ENCODE measurements at regions not wholly inside any gene's neighbourhood (a gene's known extent, or its start where the extent isn't known, plus 50 kb on each side); places are given as distances from the start of the nearest gene placed in this dataset.

DNA sequence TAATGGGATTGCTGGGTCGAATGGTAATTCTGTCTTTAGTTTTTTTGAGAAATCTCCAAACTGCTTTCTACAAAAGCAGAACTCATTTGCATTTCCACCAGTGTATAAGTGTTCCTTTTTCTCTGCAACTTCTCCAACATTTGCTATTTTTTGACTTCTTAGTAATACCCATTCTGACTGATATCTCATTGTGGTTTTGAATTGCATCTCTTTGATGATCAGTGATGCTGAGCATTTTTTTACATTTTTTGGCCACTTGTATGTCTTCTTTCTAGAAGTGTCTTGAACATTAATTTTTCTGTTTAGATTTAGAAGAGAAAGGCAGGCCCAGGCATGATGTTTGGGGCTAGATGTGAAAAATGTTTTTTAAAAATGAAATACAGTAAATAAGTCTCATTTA lies 553.1 kb upstream of the MAN1A1 start:
- no peak for DNase-seq (ENCODE audit: low read depth in 2 of 2, low spot score in 1 of 2)

- no peak for DNase-seq (ENCODE audit: low read depth in 2 of 2, low spot score in 1 of 2)
Measured at GRCh38 chr6:119896806-119897205, 547.2 kb upstream of the MAN1A1 start.

DNA sequence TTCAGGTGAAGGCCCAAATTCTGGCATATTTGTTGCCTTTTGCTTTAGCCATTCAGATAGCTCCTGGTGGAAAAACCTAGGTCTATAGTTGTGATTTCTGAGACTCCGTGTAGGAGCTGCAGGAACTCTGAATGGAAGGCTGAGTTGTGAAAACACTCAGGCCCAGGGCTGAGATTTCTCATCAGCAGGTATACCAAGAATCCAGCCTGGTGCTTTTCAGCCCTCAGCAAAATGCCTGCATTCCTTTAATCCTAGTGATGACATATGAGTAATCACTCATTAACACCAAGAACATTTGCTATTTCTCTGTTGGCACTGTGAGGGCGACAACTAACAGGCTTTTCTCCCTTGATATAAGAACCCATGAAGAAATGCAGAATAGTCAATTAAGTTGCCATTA lies 546.1 kb upstream of the MAN1A1 start:
- no peak for DNase-seq (ENCODE audit: low read depth in 2 of 2, low spot score in 1 of 2)

GRCh38 chr6:119894811-119895210 lies 545.2 kb upstream of the MAN1A1 start:
- no peak for DNase-seq (ENCODE audit: low read depth in 2 of 2, low spot score in 1 of 2)

DNA sequence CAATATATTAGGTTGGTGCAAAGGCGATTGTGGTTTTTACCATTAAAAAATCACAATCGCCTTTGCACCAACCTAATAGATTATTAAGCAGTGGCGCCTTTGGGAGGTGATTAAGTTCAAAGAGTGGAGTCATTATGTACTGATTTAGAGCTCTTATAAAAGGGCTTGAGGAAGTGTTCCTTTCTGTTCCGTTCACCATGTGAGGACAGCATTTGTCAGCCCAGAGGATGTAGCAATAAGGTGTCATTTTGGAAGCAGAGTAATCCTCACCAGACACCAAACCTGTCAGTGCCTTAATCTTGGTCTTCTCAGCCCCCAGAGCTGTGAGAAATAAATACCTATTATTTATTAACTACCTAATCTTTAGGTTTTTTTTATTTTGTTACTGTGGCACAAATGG lies 542.1 kb upstream of the MAN1A1 start:
- no peak for DNase-seq (ENCODE audit: low read depth in 2 of 2, low spot score in 1 of 2)

DNA sequence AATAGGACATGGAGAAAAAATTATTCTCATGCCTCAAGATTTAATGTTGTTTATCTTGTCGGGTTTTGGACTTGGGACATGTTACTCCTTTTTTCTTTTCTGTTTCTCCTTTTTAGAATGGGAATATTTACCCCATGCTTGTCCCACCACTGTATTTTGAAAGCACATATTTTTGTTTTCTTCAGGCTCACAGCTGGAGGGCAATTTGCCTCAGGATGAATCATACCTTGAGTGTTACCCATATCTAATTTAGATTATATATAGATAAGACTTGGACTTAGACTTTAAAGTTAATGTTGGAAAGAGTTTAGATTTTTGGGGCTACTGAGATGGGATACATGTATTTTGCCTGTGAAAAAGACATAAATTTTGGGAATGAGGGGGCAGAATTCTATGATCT lies 541.6 kb upstream of the MAN1A1 start:
- no peak for DNase-seq (ENCODE audit: low read depth in 2 of 2, low spot score in 1 of 2)

DNA sequence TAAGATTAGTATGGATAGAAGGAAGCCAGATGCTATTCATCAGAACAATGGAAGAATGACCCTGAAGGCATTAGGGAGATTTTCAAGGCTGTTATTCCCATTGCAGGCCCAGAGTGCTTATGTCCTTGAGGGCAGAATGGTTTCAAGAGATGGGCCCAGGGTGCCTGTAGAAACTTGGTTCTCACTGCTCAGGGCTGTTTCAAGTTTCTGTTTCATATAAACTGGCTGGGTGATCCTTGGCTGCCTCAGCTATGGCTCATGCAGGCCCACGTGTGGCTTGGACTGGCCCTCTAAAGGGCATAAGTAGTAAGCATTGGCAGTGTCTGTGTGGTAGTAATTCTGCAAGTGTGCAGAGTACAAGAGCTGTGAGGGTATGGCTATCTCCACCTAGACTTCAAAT lies 540.9 kb upstream of the MAN1A1 start:
- DNase-seq (ENCODE audit: low read depth in 2 of 2, low spot score in 1 of 2), result no peak

DNA sequence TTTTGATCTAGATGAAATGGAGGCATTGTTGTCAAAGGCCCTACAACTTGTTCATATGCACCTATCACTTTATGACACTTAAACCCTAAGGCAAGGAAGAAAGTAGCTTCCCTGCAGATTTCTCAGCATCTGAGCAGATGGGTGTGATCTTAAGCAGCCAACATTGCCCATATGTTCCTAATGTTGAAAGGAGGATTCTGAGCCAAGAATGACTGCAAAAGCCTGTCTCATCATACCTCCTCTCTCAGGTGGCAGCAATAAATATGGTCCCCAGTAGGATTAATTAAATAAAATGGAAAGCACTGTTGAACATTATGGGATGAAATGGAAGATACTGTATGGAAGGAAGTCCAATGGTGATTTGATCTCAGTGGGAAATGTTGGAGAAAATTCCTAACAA lies 538.1 kb upstream of the MAN1A1 start:
- no peak for DNase-seq (ENCODE audit: low read depth in 2 of 2, low spot score in 1 of 2)

DNA sequence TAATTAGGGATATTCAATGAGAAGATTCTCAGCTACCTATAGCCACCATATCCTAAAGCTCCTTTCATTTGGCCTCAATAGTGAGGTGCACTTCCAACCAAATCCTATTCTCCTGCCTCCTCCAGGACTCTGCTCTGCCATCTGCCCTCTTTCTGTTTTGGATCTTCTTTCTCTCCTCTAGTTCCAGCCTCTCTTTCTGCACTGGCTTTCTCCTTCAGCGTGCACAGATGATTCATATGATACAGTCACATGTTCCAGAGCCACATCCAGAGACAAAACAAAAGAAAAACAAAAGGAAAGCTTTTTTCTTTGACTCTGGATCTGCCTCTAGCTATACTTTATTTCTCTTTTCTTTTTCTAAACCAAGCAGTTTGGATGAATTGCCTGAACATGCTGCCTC lies 531.9 kb upstream of the MAN1A1 start:
- no peak for DNase-seq (ENCODE audit: low read depth in 2 of 2, low spot score in 1 of 2)

- DNase-seq (ENCODE audit: low read depth in 2 of 2, low spot score in 1 of 2), result no peak
Measured at GRCh38 chr6:119880840-119881239, 531.3 kb upstream of the MAN1A1 start.

GRCh38 chr6:119879731-119880130 lies 530.2 kb upstream of the MAN1A1 start:
- DNase-seq (ENCODE audit: low read depth in 2 of 2, low spot score in 1 of 2), result no peak

DNA sequence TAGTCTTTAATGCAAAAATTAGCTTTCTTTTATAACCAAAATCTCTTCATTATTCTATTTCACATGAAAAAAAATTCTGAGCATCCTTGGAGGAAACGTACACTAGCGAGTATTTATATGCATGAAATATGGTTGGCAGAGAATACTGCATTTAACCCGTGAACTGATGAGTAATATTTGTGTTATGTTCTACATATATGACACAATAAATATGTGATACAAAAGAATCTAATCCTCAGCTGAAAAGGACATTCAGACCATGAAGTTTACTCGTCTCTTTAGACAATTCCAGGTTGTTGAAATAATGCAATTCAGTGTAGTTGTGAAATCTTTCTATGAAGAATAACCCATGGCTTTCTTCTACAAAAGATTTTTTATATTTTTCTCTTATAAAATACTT lies 524.8 kb upstream of the MAN1A1 start:
- DNase-seq (ENCODE audit: low read depth in 2 of 2, low spot score in 1 of 2), result no peak

DNA sequence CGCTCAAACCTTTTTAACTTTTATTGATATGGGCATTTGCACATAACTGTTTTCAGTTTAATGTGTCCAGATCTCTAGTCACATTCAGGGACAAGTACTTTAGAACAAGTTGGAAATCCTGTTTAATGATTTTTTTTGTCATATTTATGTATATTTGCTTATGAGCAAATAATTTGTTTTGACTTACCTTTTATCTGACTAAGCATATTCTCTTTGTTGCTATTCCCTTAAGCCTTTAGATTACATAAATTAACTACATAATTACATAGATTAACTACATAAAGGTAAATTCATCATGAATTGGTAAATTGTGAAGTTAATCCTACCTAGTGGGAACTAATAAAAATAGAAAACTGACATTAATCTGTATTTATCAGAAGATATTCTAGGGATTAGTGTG lies 523.5 kb upstream of the MAN1A1 start:
- DNase-seq (ENCODE audit: low read depth in 2 of 2, low spot score in 1 of 2), result no peak

- DNase-seq (ENCODE audit: low read depth in 2 of 2, low spot score in 1 of 2), result no peak
Measured at GRCh38 chr6:119871520-119871919, 522.0 kb upstream of the MAN1A1 start.

- no peak for DNase-seq (ENCODE audit: low read depth in 2 of 2, low spot score in 1 of 2)
Measured at GRCh38 chr6:119865466-119866350, 516.1 kb upstream of the MAN1A1 start.

- DNase-seq (ENCODE audit: low read depth in 2 of 2, low spot score in 1 of 2), result no peak
Measured at GRCh38 chr6:119862719-119863118, 513.2 kb upstream of the MAN1A1 start.

GRCh38 chr6:119858901-119859300 lies 509.3 kb upstream of the MAN1A1 start:
- no peak for DNase-seq (ENCODE audit: low read depth in 2 of 2, low spot score in 1 of 2)

DNA sequence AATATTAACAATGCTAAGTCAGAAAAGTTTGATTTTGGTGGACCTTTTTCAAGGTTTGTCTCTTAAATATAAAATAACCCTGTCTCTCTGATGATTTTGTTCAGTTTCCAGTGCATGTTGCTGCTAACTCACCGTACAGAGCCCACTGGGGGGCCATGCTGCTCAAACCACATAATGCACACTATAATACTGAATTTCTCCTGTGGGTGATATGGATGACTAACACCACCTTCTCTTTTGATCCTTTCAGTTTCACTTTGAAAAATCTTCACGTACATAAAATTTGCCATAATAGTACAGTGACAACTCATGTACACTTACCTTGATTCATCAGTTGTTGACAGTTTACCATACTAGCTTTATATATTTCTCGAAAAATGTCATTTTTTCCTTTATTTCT lies 506.6 kb upstream of the MAN1A1 start:
- DNase-seq (ENCODE audit: low read depth in 2 of 2, low spot score in 1 of 2), result no peak

DNA sequence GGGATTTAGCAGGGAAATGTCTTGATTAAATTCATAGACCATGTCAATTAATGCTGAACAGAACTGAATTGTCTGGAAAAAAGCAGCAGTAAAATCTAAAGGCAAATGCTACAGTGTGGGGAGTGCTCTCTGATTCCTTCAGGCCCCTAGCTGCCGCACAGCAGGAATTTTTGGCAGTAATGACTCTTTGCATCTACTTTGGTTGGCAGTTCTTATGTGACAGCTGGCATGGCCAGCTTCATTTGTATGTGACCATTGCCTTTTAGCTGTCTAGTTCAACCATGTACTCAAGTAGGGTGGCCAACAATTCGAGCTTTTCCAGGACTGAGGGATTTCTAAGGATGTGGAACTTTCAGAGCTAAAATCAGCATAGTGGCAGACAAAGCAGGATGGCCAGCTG lies 499.1 kb upstream of the MAN1A1 start:
- no peak for DNase-seq (ENCODE audit: low read depth in 2 of 2, low spot score in 1 of 2)

- DNase-seq (ENCODE audit: low read depth in 2 of 2, low spot score in 1 of 2), result no peak
Measured at GRCh38 chr6:119845161-119845560, 495.6 kb upstream of the MAN1A1 start.

DNA sequence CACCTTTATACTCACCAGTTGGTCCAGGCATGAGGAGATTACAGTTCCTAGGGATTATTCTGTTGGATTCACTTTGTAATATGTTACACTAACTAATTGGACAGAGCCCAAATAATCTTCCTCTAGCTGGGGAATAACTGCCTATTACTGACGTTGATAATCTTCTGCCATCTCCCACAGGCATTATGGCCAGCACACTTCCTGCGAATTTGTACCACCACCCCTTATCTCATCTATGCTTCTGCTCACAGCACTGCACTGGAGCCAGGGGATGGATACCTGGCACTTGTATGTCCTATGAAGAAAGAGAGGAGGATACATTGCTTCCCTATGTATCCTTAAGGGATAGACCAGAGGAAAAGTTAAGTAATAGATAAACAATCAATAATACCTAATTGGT lies 494.8 kb upstream of the MAN1A1 start:
- no peak for DNase-seq (ENCODE audit: low read depth in 2 of 2, low spot score in 1 of 2)

- no peak for DNase-seq (ENCODE audit: low read depth in 2 of 2, low spot score in 1 of 2)
Measured at GRCh38 chr6:119842191-119842590, 492.6 kb upstream of the MAN1A1 start.

DNA sequence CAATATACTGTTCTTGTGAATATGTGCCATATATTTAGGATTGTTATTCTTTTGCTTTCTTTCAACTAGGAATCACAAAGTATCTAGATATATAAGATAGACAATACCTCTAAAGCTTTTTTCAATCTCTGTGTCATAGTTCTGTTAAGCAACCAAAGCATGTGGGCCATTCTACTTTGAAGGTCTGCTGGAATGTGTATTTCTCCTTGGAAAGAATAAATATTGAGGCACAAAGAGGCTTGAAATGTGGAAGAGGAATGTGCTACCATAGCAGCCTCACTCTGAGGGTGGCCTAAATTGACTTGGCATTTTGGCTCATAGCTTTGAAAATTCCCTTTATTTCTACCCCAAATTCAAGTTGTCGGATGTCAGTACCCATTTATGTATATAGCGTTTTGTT lies 488.5 kb upstream of the MAN1A1 start:
- no peak for DNase-seq (ENCODE audit: low read depth in 2 of 2, low spot score in 1 of 2)

All from stimulated activated CD8-positive, alpha-beta memory T cell treated with anti-CD3 and anti-CD28 coated beads, Interleukin-4, amount 100 ng/mL, for 1 hour (primary cell).